ENCODE measurements at regions not wholly inside any gene's neighbourhood (a gene's known extent, or its start where the extent isn't known, plus 50 kb on each side); places are given as distances from the start of the nearest gene placed in this dataset.

- 0 out of 2 replicates have a peak, but pooled peaks have one; percentile 25 for TF ChIP-seq ZGPAT (CRISPR knock-in tag; IDR thresholded peaks at IDR 0.05)
- no peak for TF ChIP-seq HOXD1 (CRISPR knock-in tag; IDR thresholded peaks at IDR 0.05)
- no peak for TF ChIP-seq TCF7 (IDR thresholded peaks at IDR 0.05; ENCODE audit: low read depth)
- TF ChIP-seq GATA4 (IDR thresholded peaks at IDR 0.05; ENCODE audit: borderline replicate concordance, low read depth) = no peak
- TF ChIP-seq ZNF761 (CRISPR knock-in tag; conservative IDR thresholded peaks at IDR 0.05) = no peak
- no peak for TF ChIP-seq ZNF878 (CRISPR knock-in tag; IDR thresholded peaks at IDR 0.05)
- peak; percentile 81 for TF ChIP-seq RARA (CRISPR knock-in tag; IDR thresholded peaks at IDR 0.05)
- TF ChIP-seq ZBED4 (CRISPR knock-in tag; IDR thresholded peaks at IDR 0.05; ENCODE audit: borderline replicate concordance) = no peak
- no peak for TF ChIP-seq KDM4B (CRISPR knock-in tag; IDR thresholded peaks at IDR 0.05)
- no peak for TF ChIP-seq NFE2L2 (IDR thresholded peaks at IDR 0.05; ENCODE audit: low read length)
- no peak for TF ChIP-seq ZNF687 (CRISPR knock-in tag; IDR thresholded peaks at IDR 0.05)
- TF ChIP-seq NR2F1 (CRISPR knock-in tag; IDR thresholded peaks at IDR 0.05) = peak in 1 of 2 experiments; percentile 97; a peak in 2 of 4 replicates
- TF ChIP-seq MBNL3 (CRISPR knock-in tag; conservative IDR thresholded peaks at IDR 0.05) = no peak
- TF ChIP-seq ZNF281 (CRISPR knock-in tag; IDR thresholded peaks at IDR 0.05; ENCODE audit: borderline replicate concordance) = no peak
- TF ChIP-seq BRF2 (CRISPR knock-in tag; IDR thresholded peaks at IDR 0.05) = no peak
- TF ChIP-seq ATF3 (CRISPR knock-in tag; IDR thresholded peaks at IDR 0.05) = peak; percentile 73
- no peak for TF ChIP-seq ZFX (CRISPR knock-in tag; IDR thresholded peaks at IDR 0.05; ENCODE audit: low read depth)
These were observed 918.2 kb upstream of the ADGRL2 start (continued) for GRCh38 chr1:80882553-80882952.

Measured in HepG2 (cell line).